ENCODE measurements at regions not wholly inside any gene's neighbourhood (a gene's known extent, or its start where the extent isn't known, plus 50 kb on each side); places are given as distances from the start of the nearest gene placed in this dataset.

DNA sequence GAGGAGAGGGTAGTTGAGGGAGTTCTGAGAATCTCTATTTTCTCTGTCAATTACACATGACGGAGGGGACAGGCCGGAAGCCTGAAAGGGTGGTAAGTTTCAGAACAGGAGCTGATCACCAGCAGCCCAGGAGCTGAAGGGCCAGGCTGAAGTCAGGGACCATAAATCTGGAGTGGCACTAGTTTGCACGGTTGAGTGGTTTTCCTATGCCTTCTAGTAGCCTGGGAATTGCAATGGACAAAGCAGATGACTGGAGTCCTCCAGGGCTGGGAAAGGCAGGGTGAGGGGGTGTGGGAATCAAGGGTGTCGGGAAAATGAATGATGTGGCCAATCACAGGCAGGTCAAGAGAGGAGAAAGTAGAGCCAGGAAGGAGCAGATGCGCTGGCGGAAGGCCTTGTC lies 72.5 kb downstream of the MAGEF1 start:
- TF ChIP-seq POLR2AphosphoS5 (IDR thresholded peaks at IDR 0.05; ENCODE audit: low read depth, low read length) (no peak), POLR2A (IDR thresholded peaks at IDR 0.05; ENCODE audit: low read depth, low read length) (no peak), POU2F2 (IDR thresholded peaks at IDR 0.05; ENCODE audit: low read depth, low read length) (no peak)
